IMR-90 (cell line): ENCODE measurements at regions not wholly inside any gene's neighbourhood (a gene's known extent, or its start where the extent isn't known, plus 50 kb on each side); places are given as distances from the start of the nearest gene placed in this dataset.
"Not testable (repeated sequence)": the region's sequence is repeated elsewhere in the genome, so short reads cannot be mapped to it uniquely, and the experiment has no call there.

Source experiments
- ATAC-seq: fragments of 200-7000 bp; cut with Tn5 transposase; 2 replicates; pipeline ENCODE4 v1.9.1; 2020; ENCODE audit warnings: low read depth, mild to moderate bottlenecking, moderate library complexity
- BruUV-seq: library from RNA; stranded (reverse); fragments of 400-500 nt; replicated peaks from 2 replicates; lab custom pipeline; 2021; lab: Mats Ljungman, UMichigan
- CTCF ChIA-PET: fragments of 300-600 bp; formaldehyde crosslinking; extraction: SDS; loops from one replicate; lab custom pipeline; 2021; ENCODE audit warnings: antibody characterized with exemption; lab: Yijun Ruan, JAX
- POLR2A ChIA-PET: fragments of 300-600 bp; sonication (Branson Sonifier 250); formaldehyde crosslinking; loops from one replicate; lab custom pipeline; 2022; ENCODE audit warnings: antibody characterized with exemption; ENCODE audit not compliant: unreplicated experiment; lab: Charles Lee
- DNase-seq: peaks from one replicate; pipeline ENCODE4 v3.0.0; 2013
- H2AFZ ChIP-seq: replicated peaks from 2 replicates; pipeline ENCODE3; 2013; ENCODE audit warnings: low read length, mild to moderate bottlenecking; ENCODE audit not compliant: poor library complexity
- H2AK5ac ChIP-seq: 2 replicates; pipeline ENCODE4 v1.6.1; 2013; ENCODE audit warnings: low read depth, low read length, inconsistent platforms
- H2AK9ac ChIP-seq: replicated peaks from 2 replicates; pipeline ENCODE3; 2013; ENCODE audit warnings: mild to moderate bottlenecking, low read depth, low read length, moderate library complexity; ENCODE audit not compliant: poor library complexity
- H2BK120ac ChIP-seq: 2 replicates; pipeline ENCODE4 v1.6.1; 2013; ENCODE audit warnings: low read depth, low read length, inconsistent platforms
- H2BK15ac ChIP-seq: 3 replicates; pipeline ENCODE4 v1.6.1; 2013; ENCODE audit warnings: low read depth, low read length, inconsistent platforms
- H2BK20ac ChIP-seq: 2 replicates; pipeline ENCODE4 v1.6.1; 2013; ENCODE audit warnings: low read depth, mild to moderate bottlenecking, inconsistent platforms, low read length, moderate library complexity
- H2BK5ac ChIP-seq: 2 replicates; pipeline ENCODE4 v1.6.1; 2013; ENCODE audit warnings: mild to moderate bottlenecking, low read depth, low read length, inconsistent platforms; ENCODE audit not compliant: poor library complexity, severe bottlenecking
- H3K14ac ChIP-seq: replicated peaks from 2 replicates; pipeline ENCODE4 v1.6.1; 2013; ENCODE audit warnings: low read depth, low read length, inconsistent platforms
- H3K18ac ChIP-seq: 2 replicates; pipeline ENCODE4 v1.6.1; 2013; ENCODE audit warnings: low read depth, low read length, control low read depth
- H3K23ac ChIP-seq: 2 replicates; pipeline ENCODE4 v1.6.1; 2013; ENCODE audit warnings: low read depth, low read length, inconsistent platforms
- H3K27ac ChIP-seq: 2 replicates; pipeline ENCODE4 v1.5.1; 2013; ENCODE audit warnings: mild to moderate bottlenecking, control low read depth, low read length; ENCODE audit not compliant: insufficient read depth
- H3K27me3 ChIP-seq: 2 replicates; pipeline ENCODE4 v1.6.1; 2013; ENCODE audit warnings: low read length; ENCODE audit not compliant: control insufficient read depth, insufficient read depth
- H3K36me3 ChIP-seq: 2 replicates; pipeline ENCODE4 v1.6.1; 2013; ENCODE audit warnings: low read length, mixed read lengths; ENCODE audit not compliant: control insufficient read depth, insufficient read depth
- H3K4ac ChIP-seq: 2 replicates; pipeline ENCODE4 v1.6.1; 2013; ENCODE audit warnings: low read depth, low read length, inconsistent platforms
- H3K4me1 ChIP-seq: 2 replicates; pipeline ENCODE4 v1.6.1; 2013; ENCODE audit warnings: low read length, mixed read lengths; ENCODE audit not compliant: control insufficient read depth, insufficient read depth
- H3K4me2 ChIP-seq: 2 replicates; pipeline ENCODE4 v1.6.1; 2013; ENCODE audit warnings: low read depth, mild to moderate bottlenecking, control low read depth, low read length, moderate library complexity
- H3K4me3 ChIP-seq: 2 replicates; pipeline ENCODE4 v1.5.1; 2013; ENCODE audit warnings: low read depth, mild to moderate bottlenecking, control low read depth, low read length, moderate library complexity; ENCODE audit not compliant: insufficient read depth
- H3K56ac ChIP-seq: 2 replicates; pipeline ENCODE4 v1.6.1; 2013; ENCODE audit warnings: low read length, inconsistent platforms; ENCODE audit not compliant: insufficient read depth; ENCODE audit errors: extremely low read depth
- H3K79me1 ChIP-seq, 2 experiments: 2 replicates each; pipeline ENCODE4 v1.6.1; 2013; ENCODE audit warnings: low read length in 2 of 2, inconsistent platforms in 1 of 2, low read depth in 1 of 2
- H3K9ac ChIP-seq: 2 replicates; pipeline ENCODE4 v1.6.1; 2013; ENCODE audit warnings: low read depth, low read length, control low read depth
- H3K9me1 ChIP-seq: 2 replicates; pipeline ENCODE4 v1.6.1; 2013; ENCODE audit warnings: low read length, inconsistent platforms; ENCODE audit not compliant: insufficient read depth
- H3K9me3 ChIP-seq: 2 replicates; pipeline ENCODE4 v1.6.1; 2013; ENCODE audit warnings: low read length; ENCODE audit not compliant: control insufficient read depth, insufficient read depth
- H4K20me1 ChIP-seq: 2 replicates; pipeline ENCODE4 v1.6.1; 2013; ENCODE audit warnings: low read length, inconsistent platforms; ENCODE audit not compliant: insufficient read depth
- H4K5ac ChIP-seq: 2 replicates; pipeline ENCODE4 v1.6.1; 2013; ENCODE audit warnings: mild to moderate bottlenecking, low read depth, low read length, control low read depth
- H4K8ac ChIP-seq, 2 experiments: 2 replicates each; pipeline ENCODE4 v1.6.1; 2013; ENCODE audit warnings: low read depth in 2 of 2, low read length in 2 of 2, control low read depth in 1 of 2, inconsistent platforms in 1 of 2
- H4K91ac ChIP-seq: 2 replicates; pipeline ENCODE4 v1.6.1; 2013; ENCODE audit warnings: low read depth, low read length, inconsistent platforms; ENCODE audit not compliant: insufficient read depth
- WGBS, 2 experiments: methylation state at CpG; one replicate each; pipeline versions ENCODE4 v1.1.5 to v1.1.7; 2013; ENCODE audit warnings: missing lambda C conversion rate in 2 of 2; ENCODE audit not compliant: insufficient read length in 1 of 2; ENCODE audit errors: extremely low coverage in 2 of 2; 5-methylcytosine and 5-hydroxymethylcytosine counted together
- dilution Hi-C: fragments of 300-500 bp; cut with HindIII; formaldehyde crosslinking; loops from one replicate; pipeline ENCODE4 v1.14.3; 2018; ENCODE audit warnings: low sequenced_read_pairs; ENCODE audit not compliant: unreplicated experiment
- in situ Hi-C: fragments of 300-500 bp; cut with MboI; formaldehyde crosslinking; loops from 3 replicates; pipeline ENCODE4 v1.14.3; 2019; ENCODE audit warnings: low sequenced_read_pairs, inconsistent platforms, mixed read lengths
- intact Hi-C: fragments of 100-400 bp; cut with micrococcal nuclease; formaldehyde crosslinking; loops from 2 replicates; pipeline ENCODE4 v1.10.0; 2022

- dilution Hi-C loops, H2BK15ac ChIP-seq, H3K9me1 ChIP-seq, H3K14ac ChIP-seq, H3K79me1 ChIP-seq, H2AK5ac ChIP-seq, H2BK5ac ChIP-seq, H3K18ac ChIP-seq, H3K4me1 ChIP-seq, H3K4me3 ChIP-seq, H2BK20ac ChIP-seq, POLR2A ChIA-PET, H3K9ac ChIP-seq, H3K4ac ChIP-seq, H4K20me1 ChIP-seq, in situ Hi-C loops, H3K56ac ChIP-seq, H2BK120ac ChIP-seq, DNase-seq, ATAC-seq, H4K8ac ChIP-seq, H3K4me2 ChIP-seq, BruUV-seq, H3K36me3 ChIP-seq, H3K9me3 ChIP-seq, H4K5ac ChIP-seq, H2AK9ac ChIP-seq, H3K23ac ChIP-seq, H4K91ac ChIP-seq, H2AFZ ChIP-seq, CTCF ChIA-PET, H3K27me3 ChIP-seq, H3K27ac ChIP-seq, intact Hi-C loops: not testable (repeated sequence)
- WGBS, 2 experiments: no CpG with 5 or more reads among the region's 7 CpGs
These were observed 84.7 kb downstream of the ZFP36L2 start for GRCh38 chr2:43141636-43142151.
